CD4-positive, alpha-beta T cell treated with Interleukin-4 for 4 hours (primary cell): ENCODE measurements at regions not wholly inside any gene's neighbourhood (a gene's known extent, or its start where the extent isn't known, plus 50 kb on each side); places are given as distances from the start of the nearest gene placed in this dataset.
"Not testable (repeated sequence)": the region's sequence is repeated elsewhere in the genome, so short reads cannot be mapped to it uniquely, and the experiment has no call there.

Experiments used
- DNase-seq: peaks from one replicate; pipeline ENCODE4 v3.0.0-alpha.2; 2020

DNA sequence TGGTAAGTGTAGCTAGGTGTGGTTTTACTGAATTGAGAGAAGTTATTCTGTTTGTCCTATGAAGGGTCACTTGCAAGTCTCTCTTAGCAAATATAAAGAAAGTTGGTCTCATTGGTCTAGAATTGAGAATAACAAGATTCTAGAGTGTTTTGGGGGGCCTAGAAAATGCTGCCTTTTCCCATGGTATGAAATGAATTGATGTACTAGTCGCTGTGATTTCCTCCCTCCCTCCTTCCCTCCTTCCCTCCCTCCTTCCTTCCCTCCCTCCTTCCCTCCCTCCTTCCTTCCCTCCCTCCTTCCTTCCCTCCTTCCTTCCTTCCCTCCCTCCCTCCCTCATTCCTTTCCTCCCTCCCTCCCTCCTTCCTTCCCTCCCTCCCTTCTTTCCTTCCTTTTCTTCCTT is 166.7 kb upstream of the RGS6 start:
- no peak for DNase-seq

- DNase-seq: no peak
Observed at GRCh38 chr14:71770431-71770830, 161.8 kb upstream of the RGS6 start.

- DNase-seq: not testable (repeated sequence)
Observed at GRCh38 chr14:71771421-71771820, 160.8 kb upstream of the RGS6 start.

DNA sequence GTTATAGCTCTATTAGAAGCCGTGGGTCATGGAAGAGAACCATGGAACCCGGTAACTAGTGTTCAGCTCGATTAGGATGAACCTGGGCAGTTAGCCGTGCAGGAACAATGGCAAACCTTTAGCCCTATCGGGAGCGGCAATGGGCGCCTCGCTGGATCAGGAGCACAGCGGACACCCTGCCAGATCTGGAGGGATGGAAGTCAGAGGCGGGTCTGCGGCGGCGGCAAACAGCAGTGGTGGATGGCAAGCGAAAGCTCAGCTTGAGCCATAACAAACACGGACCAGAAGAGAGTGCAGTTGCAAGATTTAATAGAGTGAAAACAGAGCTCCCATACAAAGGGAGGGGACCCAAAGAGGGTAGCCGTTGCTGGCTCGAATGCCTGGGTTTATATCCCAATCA is 160.2 kb upstream of the RGS6 start:
- not testable (repeated sequence) for DNase-seq

- no peak for DNase-seq
Observed at GRCh38 chr14:71773898-71774481, 158.2 kb upstream of the RGS6 start.

DNA sequence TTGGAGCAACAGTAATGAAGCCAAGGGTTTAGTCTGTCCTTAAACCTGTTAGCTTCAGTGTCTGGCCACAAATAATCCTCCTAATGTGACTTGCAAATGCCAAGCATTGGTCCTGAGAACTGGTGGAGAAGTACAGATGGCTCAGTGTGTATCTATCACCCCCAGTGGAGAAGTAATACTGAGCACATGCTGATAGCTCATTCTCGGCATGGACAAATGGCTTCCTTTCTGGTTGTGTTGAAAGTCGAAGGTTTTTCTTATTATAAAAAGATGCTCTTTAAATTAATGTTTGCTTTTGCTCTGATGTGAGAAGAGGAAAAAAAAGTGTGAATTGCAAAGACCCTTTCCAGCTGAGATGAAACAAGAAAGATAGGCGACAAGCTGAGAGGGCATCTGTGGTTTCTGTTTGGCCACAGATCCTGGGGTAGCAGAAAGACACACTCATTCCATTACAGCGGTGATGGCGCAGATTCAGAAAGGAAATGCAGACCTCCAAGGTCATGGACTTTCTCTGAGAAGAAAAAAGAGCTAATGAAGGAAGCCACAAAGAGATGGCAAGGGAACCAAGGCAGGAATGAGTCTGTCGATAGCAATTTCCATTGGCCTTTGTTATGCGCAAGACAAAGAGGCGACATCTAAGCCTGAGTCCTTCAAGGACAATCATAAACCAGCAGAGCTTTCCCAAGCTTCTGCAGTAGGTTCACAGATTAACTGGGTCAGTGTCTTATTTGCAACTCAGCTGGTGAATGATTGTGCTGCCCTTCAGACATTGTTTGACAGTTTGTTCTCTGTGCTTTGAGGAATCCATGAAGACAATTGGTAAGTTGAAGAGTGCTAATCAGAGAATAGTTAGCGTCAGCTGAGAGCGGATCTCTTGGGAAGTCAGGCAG is 155.5 kb upstream of the RGS6 start:
- DNase-seq: no peak

GRCh38 chr14:71780075-71780474 is 152.2 kb upstream of the RGS6 start:
- no peak for DNase-seq

DNA sequence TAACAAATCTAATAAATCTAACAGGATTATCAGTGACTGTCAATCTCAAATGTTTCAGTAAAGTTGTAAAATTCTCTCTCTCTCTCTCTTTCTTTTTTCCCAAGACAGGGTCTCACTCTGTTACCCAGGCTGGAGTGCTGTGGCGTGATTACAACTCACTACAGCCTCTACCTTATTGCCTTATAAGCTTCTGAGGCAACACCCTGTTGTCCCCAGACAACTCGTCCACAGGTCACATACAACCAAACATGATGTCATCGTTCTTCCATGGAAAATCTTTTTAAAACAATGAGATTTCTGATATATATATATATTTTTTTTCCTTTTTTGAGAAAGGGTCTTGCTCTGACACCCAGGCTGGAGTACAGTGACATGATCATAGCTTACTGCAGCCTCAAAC is 151.4 kb upstream of the RGS6 start:
- no peak for DNase-seq

- no peak for DNase-seq
Observed at GRCh38 chr14:71783088-71783487, 149.1 kb upstream of the RGS6 start.

DNA sequence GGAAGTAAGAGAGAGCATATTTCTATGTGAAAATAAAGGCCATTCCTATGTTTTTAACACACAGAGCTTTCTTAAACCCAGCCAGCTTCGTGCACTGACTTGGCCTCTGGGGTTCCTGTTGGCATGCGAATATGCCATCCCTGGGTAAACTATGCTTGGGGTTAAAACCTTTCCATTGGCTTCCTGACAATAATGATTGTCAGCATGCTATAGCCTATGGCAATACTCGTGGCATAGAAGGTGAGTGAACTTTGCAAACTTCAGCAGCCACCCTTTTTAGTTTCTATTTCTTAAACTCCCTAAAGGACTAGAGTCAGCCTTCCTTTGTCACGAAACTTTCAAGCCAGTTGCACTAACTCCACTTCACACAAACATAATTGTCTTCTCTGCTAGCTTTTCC is 148.4 kb upstream of the RGS6 start:
- no peak for DNase-seq

DNA sequence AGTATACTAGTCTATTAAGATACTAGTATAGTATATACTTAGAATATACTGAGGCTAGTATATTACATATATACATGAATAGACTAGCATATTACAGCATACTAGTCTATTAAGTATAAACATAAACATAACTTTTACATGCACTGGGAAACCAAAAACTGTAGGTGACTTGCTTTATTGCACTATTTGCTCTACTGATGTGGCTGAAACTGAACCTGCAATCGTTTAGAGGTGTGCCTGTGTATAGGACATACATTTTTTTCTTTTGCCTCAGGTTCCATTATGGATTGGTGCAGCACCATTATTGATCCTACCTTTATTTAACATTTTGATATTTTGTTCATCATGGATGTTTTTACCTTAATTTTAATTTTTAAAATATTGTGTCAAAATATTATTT is 143.2 kb upstream of the RGS6 start:
- DNase-seq: no peak

GRCh38 chr14:71799841-71800240 is 132.4 kb upstream of the RGS6 start:
- DNase-seq: no peak

DNA sequence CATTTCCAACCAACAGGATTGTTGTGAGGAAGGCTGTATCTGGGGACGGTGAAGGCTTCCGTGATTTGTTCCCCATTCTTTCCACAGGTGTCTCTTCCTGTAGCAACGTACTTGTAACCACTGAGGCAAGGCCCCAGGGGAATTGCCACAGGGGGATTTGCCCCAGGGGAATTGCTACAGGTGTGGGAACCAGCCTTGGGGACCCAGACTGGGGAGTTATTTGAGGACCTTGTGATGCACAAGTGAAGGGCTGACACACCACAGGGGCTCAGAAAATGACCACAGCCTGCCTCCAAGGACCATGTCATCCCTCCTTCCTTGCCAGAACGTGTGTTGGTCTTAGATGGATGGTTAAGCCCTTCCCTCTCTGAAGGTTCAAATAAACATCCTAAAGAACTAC is 131.4 kb upstream of the RGS6 start:
- DNase-seq: no peak

GRCh38 chr14:71803539-71804260 is 128.5 kb upstream of the RGS6 start:
- no peak for DNase-seq

GRCh38 chr14:71804992-71805391 is 127.2 kb upstream of the RGS6 start:
- DNase-seq: no peak

GRCh38 chr14:71807049-71807448 is 125.2 kb upstream of the RGS6 start:
- not testable (repeated sequence) for DNase-seq

DNA sequence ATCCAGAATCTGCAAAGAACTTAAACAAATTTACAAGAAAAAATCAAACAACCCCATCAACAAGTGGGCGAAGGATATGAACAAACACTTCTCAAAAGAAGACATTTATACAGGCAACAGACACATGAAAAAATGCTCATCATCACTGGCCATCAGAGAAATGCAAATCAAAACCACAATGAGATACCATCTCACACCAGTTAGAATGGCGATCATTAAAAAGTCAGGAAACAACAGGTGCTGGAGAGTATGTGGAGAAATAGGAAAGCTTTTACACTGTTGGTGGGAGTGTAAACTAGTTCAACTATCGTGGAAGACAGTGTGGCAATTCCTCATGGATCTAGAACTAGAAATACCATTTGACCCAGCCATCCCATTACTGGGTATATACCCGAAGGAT is 121.4 kb upstream of the RGS6 start:
- DNase-seq: not testable (repeated sequence)

- no peak for DNase-seq
Observed at GRCh38 chr14:71812693-71813092, 119.5 kb upstream of the RGS6 start.

DNA sequence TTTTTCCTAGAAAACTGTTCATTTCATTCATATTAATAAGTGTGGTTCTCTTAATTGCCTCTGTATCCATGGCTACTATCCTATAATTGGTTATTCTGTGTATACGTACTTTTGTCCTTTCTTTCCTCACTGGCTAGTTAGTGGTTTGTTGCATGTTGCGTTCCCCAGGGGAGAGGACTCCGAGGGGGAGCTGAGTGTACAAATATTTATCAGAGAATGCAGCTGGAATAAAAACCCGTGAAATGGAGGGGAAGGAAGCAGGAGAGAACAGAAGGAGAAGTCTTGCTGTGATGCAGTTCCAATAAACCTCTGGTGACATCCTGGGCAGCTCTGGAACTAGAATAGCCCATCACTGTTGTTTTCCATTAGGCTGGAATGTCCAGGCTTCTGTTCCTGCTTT is 117.1 kb upstream of the RGS6 start:
- DNase-seq: no peak

- DNase-seq: no peak
Observed at GRCh38 chr14:71824816-71825215, 107.4 kb upstream of the RGS6 start.

DNA sequence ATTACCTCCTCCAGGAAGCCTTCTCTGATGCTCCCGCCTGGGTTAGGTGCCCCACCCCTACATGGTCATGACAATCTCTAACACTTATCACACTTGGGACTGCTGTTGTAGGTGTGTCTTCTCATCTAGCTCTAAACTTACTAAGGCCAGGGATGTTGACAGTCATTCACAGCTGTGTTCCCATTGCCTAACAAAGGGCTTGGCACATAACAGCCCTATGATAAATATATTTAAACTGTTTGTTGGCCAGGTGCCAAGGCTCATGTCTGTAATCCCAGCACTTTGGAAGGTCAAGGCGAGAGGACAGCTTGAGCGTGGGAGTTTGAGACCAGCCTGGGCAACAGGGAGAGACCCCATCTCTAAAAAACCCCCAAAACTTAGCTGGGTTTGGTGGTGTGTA is 98.8 kb upstream of the RGS6 start:
- no peak for DNase-seq

- DNase-seq: no peak
Observed at GRCh38 chr14:71834284-71835204, 97.7 kb upstream of the RGS6 start.

DNA sequence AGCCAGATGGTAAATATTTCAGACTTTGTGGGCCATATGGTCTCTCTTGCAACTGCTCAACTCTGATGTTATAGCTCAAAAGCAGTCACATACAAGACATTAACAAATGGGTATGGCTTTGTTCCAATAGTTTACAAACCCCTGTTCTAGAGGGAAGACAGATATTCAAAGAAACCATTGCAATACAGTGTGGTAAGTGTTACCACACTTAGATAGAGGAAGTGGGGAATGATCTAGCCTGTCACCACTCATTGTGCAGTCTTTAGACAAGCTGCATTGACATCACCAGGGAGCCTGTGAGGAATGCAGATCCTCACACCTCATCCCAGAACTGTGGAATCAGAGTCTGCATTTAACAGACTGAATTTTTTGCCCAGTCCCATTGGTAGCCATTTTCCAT is 80.0 kb upstream of the RGS6 start:
- no peak for DNase-seq
